ENCODE measurements at regions not wholly inside any gene's neighbourhood (a gene's known extent, or its start where the extent isn't known, plus 50 kb on each side); places are given as distances from the start of the nearest gene placed in this dataset.

GRCh38 chr6:27775796-27776184 lies 136.4 kb downstream of the OR2B2 start:
- TF ChIP-seq, protein P1, sequence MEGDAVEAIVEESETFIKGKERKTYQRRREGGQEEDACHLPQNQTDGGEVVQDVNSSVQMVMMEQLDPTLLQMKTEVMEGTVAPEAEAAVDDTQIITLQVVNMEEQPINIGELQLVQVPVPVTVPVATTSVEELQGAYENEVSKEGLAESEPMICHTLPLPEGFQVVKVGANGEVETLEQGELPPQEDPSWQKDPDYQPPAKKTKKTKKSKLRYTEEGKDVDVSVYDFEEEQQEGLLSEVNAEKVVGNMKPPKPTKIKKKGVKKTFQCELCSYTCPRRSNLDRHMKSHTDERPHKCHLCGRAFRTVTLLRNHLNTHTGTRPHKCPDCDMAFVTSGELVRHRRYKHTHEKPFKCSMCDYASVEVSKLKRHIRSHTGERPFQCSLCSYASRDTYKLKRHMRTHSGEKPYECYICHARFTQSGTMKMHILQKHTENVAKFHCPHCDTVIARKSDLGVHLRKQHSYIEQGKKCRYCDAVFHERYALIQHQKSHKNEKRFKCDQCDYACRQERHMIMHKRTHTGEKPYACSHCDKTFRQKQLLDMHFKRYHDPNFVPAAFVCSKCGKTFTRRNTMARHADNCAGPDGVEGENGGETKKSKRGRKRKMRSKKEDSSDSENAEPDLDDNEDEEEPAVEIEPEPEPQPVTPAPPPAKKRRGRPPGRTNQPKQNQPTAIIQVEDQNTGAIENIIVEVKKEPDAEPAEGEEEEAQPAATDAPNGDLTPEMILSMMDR (IDR thresholded peaks at IDR 0.05): no peak
- no peak for TF ChIP-seq POLR2A (IDR thresholded peaks at IDR 0.05)
